Ishikawa (cell line): ENCODE measurements at regions not wholly inside any gene's neighbourhood (a gene's known extent, or its start where the extent isn't known, plus 50 kb on each side); places are given as distances from the start of the nearest gene placed in this dataset.

Experiments used
- CEBPB ChIP-seq: IDR thresholded peaks from 2 replicates; pipeline ENCODE4 v1.6.1; 2012
- CREB1 ChIP-seq: IDR thresholded peaks from 2 replicates; pipeline ENCODE4 v1.6.1; 2012; ENCODE audit warnings: low read depth
- EGR1 ChIP-seq: IDR thresholded peaks from 2 replicates; pipeline ENCODE4 v1.6.1; 2012
- EP300 ChIP-seq: IDR thresholded peaks from 2 replicates; pipeline ENCODE4 v1.6.1; 2012; ENCODE audit warnings: borderline replicate concordance
- FOXM1 ChIP-seq: IDR thresholded peaks from 2 replicates; pipeline ENCODE4 v1.6.1; 2012; ENCODE audit warnings: low read depth, borderline replicate concordance
- NFIC ChIP-seq: IDR thresholded peaks from 2 replicates; pipeline ENCODE4 v1.6.1; 2012
- RAD21 ChIP-seq: IDR thresholded peaks from 2 replicates; pipeline ENCODE4 v1.6.1; 2012; ENCODE audit warnings: low read depth
- TAF1 ChIP-seq: IDR thresholded peaks from 2 replicates; pipeline ENCODE4 v1.6.1; 2012; ENCODE audit warnings: low read depth, mild to moderate bottlenecking
- TCF12 ChIP-seq: IDR thresholded peaks from 2 replicates; pipeline ENCODE4 v1.6.1; 2012; ENCODE audit warnings: low read depth
- TEAD4 ChIP-seq: IDR thresholded peaks from 2 replicates; pipeline ENCODE4 v1.6.1; 2012
- YY1 ChIP-seq: IDR thresholded peaks from 2 replicates; pipeline ENCODE4 v1.6.1; 2012; ENCODE audit warnings: low read depth
- ZBTB7A ChIP-seq: IDR thresholded peaks from 2 replicates; pipeline ENCODE4 v1.6.1; 2012; ENCODE audit warnings: low read depth
- TF ChIP-seq, protein P1 (sequence below): IDR thresholded peaks from 2 replicates; pipeline ENCODE4 v1.6.1; 2012
- TF ChIP-seq, protein P2 (sequence below): IDR thresholded peaks from 2 replicates; pipeline ENCODE4 v1.6.1; 2012
- TF ChIP-seq, protein P3 (sequence below): IDR thresholded peaks from 2 replicates; pipeline ENCODE4 v1.6.1; 2012; ENCODE audit warnings: low read depth, mild to moderate bottlenecking

DNA sequence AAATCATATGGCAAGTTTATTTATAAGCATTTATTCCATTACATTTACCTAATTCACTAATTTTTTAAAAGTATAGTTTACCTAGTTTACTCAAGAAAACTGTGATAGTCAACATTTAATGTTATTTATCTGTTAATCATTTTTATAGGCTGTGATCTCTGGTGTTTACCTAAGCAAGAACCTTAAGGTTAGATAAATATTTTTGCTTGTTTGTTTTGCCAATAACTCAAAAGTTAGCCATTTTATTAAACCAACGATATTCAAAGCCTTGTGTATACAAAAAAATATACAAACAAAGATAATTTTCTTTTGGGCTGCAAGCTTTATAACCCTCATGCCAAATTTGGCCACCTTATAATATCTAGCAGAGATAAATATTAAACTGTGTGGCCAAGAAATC is 157.3 kb downstream of the SLCO1B3 start:
- TF ChIP-seq EGR1: no peak
- TF ChIP-seq, protein P1, sequence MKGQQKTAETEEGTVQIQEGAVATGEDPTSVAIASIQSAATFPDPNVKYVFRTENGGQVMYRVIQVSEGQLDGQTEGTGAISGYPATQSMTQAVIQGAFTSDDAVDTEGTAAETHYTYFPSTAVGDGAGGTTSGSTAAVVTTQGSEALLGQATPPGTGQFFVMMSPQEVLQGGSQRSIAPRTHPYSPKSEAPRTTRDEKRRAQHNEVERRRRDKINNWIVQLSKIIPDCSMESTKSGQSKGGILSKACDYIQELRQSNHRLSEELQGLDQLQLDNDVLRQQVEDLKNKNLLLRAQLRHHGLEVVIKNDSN: no peak
- TF ChIP-seq, protein P2, sequence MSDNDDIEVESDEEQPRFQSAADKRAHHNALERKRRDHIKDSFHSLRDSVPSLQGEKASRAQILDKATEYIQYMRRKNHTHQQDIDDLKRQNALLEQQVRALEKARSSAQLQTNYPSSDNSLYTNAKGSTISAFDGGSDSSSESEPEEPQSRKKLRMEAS: no peak
- no peak for TF ChIP-seq YY1
- no peak for TF ChIP-seq TCF12
- no peak for TF ChIP-seq TAF1
- TF ChIP-seq FOXM1: no peak
- TF ChIP-seq EP300: no peak
- no peak for TF ChIP-seq RAD21
- no peak for TF ChIP-seq NFIC
- TF ChIP-seq TEAD4: no peak
- TF ChIP-seq, protein P3, sequence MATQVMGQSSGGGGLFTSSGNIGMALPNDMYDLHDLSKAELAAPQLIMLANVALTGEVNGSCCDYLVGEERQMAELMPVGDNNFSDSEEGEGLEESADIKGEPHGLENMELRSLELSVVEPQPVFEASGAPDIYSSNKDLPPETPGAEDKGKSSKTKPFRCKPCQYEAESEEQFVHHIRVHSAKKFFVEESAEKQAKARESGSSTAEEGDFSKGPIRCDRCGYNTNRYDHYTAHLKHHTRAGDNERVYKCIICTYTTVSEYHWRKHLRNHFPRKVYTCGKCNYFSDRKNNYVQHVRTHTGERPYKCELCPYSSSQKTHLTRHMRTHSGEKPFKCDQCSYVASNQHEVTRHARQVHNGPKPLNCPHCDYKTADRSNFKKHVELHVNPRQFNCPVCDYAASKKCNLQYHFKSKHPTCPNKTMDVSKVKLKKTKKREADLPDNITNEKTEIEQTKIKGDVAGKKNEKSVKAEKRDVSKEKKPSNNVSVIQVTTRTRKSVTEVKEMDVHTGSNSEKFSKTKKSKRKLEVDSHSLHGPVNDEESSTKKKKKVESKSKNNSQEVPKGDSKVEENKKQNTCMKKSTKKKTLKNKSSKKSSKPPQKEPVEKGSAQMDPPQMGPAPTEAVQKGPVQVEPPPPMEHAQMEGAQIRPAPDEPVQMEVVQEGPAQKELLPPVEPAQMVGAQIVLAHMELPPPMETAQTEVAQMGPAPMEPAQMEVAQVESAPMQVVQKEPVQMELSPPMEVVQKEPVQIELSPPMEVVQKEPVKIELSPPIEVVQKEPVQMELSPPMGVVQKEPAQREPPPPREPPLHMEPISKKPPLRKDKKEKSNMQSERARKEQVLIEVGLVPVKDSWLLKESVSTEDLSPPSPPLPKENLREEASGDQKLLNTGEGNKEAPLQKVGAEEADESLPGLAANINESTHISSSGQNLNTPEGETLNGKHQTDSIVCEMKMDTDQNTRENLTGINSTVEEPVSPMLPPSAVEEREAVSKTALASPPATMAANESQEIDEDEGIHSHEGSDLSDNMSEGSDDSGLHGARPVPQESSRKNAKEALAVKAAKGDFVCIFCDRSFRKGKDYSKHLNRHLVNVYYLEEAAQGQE: no peak
- TF ChIP-seq ZBTB7A: no peak
- no peak for TF ChIP-seq CREB1
- no peak for TF ChIP-seq CEBPB

DNA sequence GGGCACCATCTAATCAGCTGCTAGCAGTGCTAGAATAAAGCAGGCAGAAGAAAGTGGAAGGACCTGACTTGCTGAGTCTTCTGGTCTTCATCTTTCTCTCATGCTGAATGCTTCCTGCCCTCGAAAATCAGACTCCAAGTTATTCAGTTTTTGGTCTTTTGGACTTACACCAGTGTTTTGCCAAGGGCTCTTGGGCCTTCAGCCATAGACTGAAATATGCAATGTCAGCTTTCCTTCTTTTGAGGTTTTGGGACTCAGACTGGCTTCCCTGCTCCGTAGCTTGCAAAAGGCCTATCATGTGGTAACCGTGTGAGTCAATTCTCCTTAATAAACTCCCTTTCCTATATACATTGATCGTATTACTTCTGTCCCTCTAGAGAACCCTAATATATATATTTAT is 159.3 kb downstream of the SLCO1B3 start:
- TF ChIP-seq RAD21 (no peak), FOXM1 (no peak), ZBTB7A (no peak), CREB1 (no peak), CEBPB (no peak), TAF1 (no peak), EP300 (no peak), YY1 (no peak), EGR1 (no peak), TCF12 (no peak), NFIC (no peak), TEAD4 (no peak)
- TF ChIP-seq, protein P1: no peak
- TF ChIP-seq, protein P3: no peak
- TF ChIP-seq, protein P2: no peak

DNA sequence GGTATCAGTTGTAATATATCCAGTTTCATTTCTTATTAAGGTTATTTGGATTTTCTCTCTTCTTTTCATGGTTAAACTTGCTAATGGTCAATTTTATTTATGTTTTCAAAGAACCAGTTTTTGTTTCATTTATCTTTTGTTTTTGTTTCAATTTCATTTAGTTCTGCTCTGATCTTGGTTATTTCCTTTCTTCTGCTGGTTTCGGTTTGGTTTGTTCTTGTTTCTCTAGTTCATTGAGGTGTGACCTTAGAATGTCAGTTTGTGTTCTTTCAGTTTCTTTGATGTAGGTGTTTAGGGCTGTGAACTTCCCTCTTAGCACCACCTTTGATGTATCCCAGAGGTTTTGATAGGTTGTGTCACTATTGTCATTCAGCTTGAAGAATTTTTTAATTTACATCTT is 145.6 kb upstream of the SLCO1B1 start:
- TF ChIP-seq EP300: no peak

DNA sequence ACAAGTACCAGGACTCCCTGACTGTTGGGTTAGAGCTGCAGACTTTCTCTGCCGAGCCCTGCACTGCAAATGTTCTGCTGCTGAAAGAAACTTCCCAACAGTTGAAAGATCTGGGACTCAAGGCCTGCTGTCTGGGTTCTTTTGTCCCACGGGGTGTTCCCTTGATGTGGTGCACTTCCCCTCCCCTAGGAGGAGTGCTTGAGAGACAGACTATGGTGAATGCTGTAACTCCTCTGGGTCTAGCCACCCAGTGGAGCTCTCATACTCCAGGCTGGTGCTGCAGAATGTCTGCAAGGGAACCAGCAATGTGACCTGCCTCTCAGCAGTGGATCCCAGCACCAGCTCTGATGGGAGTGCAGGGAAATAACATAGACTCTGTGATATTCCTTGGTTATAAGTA is 129.2 kb upstream of the SLCO1B1 start:
- no peak for TF ChIP-seq TAF1

DNA sequence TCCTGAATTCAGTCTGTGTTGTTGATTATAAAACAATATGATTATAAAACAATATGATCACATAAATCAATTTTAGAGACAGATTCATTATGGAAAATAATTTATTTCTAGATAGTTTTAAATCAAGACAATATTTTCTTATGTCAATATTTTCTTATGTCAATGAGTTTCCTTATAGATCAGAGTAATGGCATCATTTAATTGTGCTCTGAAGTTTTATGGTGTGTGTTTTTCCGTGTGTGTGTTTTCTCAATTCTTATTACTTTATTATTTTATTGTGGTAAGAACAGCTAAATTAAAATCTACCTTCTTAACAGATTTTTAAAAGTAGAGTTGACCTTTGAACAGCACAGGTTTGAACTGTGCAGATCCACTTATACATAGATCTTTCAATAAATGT is 105.3 kb upstream of the SLCO1B1 start:
- TF ChIP-seq TCF12: no peak
- TF ChIP-seq CEBPB: no peak
- TF ChIP-seq ZBTB7A: no peak
- no peak for TF ChIP-seq TAF1

DNA sequence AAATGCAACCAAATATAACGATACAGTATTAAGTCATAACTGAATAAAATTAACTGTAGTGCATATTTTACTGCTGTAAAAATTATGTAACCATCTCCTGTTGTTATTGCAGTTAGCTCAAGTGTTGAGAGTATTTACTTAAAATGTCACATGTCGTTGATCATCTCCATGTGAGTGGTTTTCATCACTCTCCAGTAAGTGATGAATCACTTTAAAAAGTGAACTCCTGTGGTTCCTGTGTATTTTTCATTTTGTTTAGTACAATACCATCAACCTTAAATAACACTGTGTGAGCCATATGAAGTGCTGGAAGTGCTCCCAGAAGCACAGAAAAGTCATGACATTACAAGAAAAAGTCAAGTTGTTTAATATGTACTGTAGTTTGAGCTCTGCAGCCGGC is 104.7 kb upstream of the SLCO1B1 start:
- TF ChIP-seq ZBTB7A: no peak
- TF ChIP-seq, protein P2: no peak
- TF ChIP-seq FOXM1: no peak
- no peak for TF ChIP-seq YY1
- TF ChIP-seq, protein P1: no peak
- TF ChIP-seq, protein P3: no peak
- TF ChIP-seq NFIC: no peak
- no peak for TF ChIP-seq CREB1
- TF ChIP-seq TCF12: no peak
- TF ChIP-seq RAD21: no peak
